ENCODE measurements at regions not wholly inside any gene's neighbourhood (a gene's known extent, or its start where the extent isn't known, plus 50 kb on each side); places are given as distances from the start of the nearest gene placed in this dataset.

DNA sequence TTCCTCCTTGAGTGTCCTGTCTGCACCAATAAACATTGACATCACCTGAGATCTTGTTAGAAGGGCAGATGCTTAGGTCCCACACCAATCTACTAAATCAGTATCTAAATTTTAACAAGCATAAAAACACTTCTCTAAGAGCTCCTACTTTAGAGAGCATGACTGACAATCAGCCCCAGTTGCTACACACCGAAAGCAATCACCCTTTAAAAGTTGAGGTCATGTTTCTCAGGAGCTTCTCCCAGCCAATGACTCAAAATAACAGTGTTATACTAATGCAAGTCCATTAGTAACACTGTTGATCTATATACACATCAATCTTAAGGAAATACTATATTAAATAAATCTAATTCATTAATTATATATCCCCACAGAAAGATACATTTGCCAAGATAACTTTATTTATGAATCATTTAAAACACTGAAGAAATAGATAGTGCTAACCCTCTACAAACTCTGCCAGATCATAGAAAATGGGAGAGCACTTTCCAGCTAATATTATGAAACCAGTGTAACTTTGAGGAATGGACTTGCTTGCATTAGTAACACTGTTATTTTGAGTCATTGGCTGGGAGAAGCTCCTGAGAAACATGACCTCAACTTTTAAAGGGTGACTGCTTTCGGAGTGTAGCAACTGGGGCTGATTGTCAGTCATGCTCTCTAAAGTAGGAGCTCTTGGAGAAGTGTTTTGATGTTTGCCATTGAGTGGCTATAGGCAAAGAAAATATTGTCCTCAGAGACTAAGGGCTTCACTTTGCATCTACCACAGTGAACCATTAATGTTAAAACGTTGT, 109.8 kb upstream of the HDX start:
- H3K36me3 ChIP-seq (ENCODE audit: insufficient read depth, low read length): no peaks in the 10 kb centered on the region
- H3K9me3 ChIP-seq (ENCODE audit: control insufficient read depth in 1 of 2, insufficient read depth in 1 of 2, low read length in 2 of 2): no peaks in the 10 kb centered on the region
- Mint-ChIP-seq H3K27me3 (no peaks in the 10 kb centered on the region), H3K36me3 (ENCODE audit: low read depth) (no peaks in the 10 kb centered on the region), H3K4me1 (ENCODE audit: low read depth) (no peaks in the 10 kb centered on the region), H3K9me3 (no peaks in the 10 kb centered on the region), H3K4me3 (no peak overlapping the region), H3K27ac (no peak overlapping the region)
- no peaks in the 10 kb centered on the region for H3K4me1 ChIP-seq (ENCODE audit: insufficient read depth, low read length)
- no peaks in the 10 kb centered on the region for H3K27me3 ChIP-seq (ENCODE audit: control insufficient read depth in 1 of 2, insufficient read depth in 2 of 2, low read length in 2 of 2)
- no peak for DNase-seq
- intact Hi-C loops (cut with DNase I, micrococcal nuclease): no loop called here
- no peak for ATAC-seq (ENCODE audit: poor library complexity)
- CTCF ChIA-PET: interaction anchor here (1.1 kb wide), 1 partner anchor 9 kb away, joined by 4 read pairs; no protein-coding TSS in a partner anchor
- TF ChIP-seq, protein P1, sequence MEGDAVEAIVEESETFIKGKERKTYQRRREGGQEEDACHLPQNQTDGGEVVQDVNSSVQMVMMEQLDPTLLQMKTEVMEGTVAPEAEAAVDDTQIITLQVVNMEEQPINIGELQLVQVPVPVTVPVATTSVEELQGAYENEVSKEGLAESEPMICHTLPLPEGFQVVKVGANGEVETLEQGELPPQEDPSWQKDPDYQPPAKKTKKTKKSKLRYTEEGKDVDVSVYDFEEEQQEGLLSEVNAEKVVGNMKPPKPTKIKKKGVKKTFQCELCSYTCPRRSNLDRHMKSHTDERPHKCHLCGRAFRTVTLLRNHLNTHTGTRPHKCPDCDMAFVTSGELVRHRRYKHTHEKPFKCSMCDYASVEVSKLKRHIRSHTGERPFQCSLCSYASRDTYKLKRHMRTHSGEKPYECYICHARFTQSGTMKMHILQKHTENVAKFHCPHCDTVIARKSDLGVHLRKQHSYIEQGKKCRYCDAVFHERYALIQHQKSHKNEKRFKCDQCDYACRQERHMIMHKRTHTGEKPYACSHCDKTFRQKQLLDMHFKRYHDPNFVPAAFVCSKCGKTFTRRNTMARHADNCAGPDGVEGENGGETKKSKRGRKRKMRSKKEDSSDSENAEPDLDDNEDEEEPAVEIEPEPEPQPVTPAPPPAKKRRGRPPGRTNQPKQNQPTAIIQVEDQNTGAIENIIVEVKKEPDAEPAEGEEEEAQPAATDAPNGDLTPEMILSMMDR (IDR thresholded peaks at IDR 0.05): no peak
- H3K27ac ChIP-seq (ENCODE audit: low read depth in 1 of 2, low read length in 2 of 2): no peak overlapping the region
- POLR2A ChIA-PET: no interaction called here
- H3K4me3 ChIP-seq (ENCODE audit: low read length): no peak overlapping the region

DNA sequence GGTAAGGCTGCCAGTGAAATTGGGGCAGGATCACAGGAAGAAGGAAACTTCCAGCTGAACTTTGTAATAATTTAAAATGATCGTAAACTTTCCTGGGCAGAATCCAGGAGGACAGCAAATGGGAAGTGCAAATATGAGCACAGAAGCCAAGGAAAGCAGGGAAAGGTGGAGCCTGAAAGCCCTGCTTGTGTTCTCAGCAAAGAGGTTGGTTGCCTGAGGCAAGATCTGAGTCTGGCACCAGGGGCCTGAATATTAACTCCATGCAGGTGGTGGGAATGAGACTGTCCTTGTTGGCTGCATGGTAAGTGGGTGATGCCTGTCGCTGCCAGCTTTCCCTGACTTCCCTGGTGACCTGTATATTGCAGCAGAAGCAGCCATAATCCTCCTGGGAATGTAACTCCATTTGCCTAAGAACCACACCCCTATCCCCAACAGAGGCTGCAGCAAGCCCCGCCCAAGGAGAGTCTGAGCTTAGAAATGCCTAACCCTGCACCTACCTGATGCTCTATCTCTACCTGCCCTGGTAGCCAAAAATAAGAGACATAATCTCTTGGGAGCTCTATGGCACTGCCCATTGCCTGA, 132.0 kb upstream of the HDX start:
- Histone ChIP-seq H3K4me3 (ENCODE audit: low read length) (no peak overlapping the region), H3K4me1 (ENCODE audit: insufficient read depth, low read length) (no peaks in the 10 kb centered on the region), H3K27ac (ENCODE audit: low read depth in 1 of 2, low read length in 2 of 2) (no peak overlapping the region), H3K36me3 (ENCODE audit: insufficient read depth, low read length) (no peaks in the 10 kb centered on the region), H3K9me3 (ENCODE audit: control insufficient read depth in 1 of 2, insufficient read depth in 1 of 2, low read length in 2 of 2) (no peaks in the 10 kb centered on the region), H3K27me3 (ENCODE audit: control insufficient read depth in 1 of 2, insufficient read depth in 2 of 2, low read length in 2 of 2) (no peaks in the 10 kb centered on the region)
- no peaks in the 10 kb centered on the region for H3K27me3 Mint-ChIP-seq
- DNase-seq: no peak
- intact Hi-C loops (cut with DNase I, micrococcal nuclease): no loop called here
- TF ChIP-seq, protein P1 (IDR thresholded peaks at IDR 0.05): no peak
- no peaks in the 10 kb centered on the region for H3K4me1 Mint-ChIP-seq (ENCODE audit: low read depth)
- H3K9me3 Mint-ChIP-seq: peaks cover 3% of the 10 kb centered on the region
- ChIA-PET CTCF (no interaction called here), POLR2A (no interaction called here)
- no peak overlapping the region for H3K27ac Mint-ChIP-seq
- no peak for ATAC-seq (ENCODE audit: poor library complexity)
- H3K4me3 Mint-ChIP-seq: no peak overlapping the region
- H3K36me3 Mint-ChIP-seq (ENCODE audit: low read depth): no peaks in the 10 kb centered on the region

DNA sequence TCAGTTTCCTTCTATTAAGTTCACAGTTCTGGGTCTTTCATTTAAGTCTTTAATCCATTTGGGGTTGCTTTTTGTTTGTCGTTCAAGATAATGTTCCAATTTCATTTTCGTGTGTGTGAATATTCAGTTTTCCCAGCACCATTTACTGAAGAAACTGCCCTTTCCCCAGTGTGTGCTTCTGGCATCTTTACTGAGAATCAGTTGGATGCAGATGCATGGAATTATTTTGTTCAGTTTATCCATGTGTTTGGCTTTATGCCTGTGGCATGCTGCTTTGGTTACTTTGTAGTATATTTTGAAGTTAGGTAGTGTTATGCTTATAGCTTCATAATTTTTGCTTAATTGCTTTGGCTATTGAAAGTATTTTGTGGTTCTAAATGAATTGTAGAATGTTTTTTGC, 163.8 kb upstream of the HDX start:
- Histone ChIP-seq H3K27me3 (ENCODE audit: control insufficient read depth in 1 of 2, insufficient read depth in 2 of 2, low read length in 2 of 2) (no peaks in the 10 kb centered on the region), H3K4me3 (ENCODE audit: low read length) (no peak overlapping the region), H3K27ac (ENCODE audit: low read depth in 1 of 2, low read length in 2 of 2) (no peak overlapping the region), H3K4me1 (ENCODE audit: insufficient read depth, low read length) (no peaks in the 10 kb centered on the region), H3K9me3 (ENCODE audit: control insufficient read depth in 1 of 2, insufficient read depth in 1 of 2, low read length in 2 of 2) (no peaks in the 10 kb centered on the region), H3K36me3 (ENCODE audit: insufficient read depth, low read length) (no peaks in the 10 kb centered on the region)
- DNase-seq (no peak), ATAC-seq (ENCODE audit: poor library complexity) (no peak)
- no peaks in the 10 kb centered on the region for H3K36me3 Mint-ChIP-seq (ENCODE audit: low read depth)
- ChIA-PET CTCF (no interaction called here), POLR2A (no interaction called here)
- intact Hi-C loops (cut with DNase I, micrococcal nuclease): no loop called here
- no peak overlapping the region for H3K27ac Mint-ChIP-seq
- no peaks in the 10 kb centered on the region for H3K27me3 Mint-ChIP-seq
- no peaks in the 10 kb centered on the region for H3K9me3 Mint-ChIP-seq
- no peak overlapping the region for H3K4me3 Mint-ChIP-seq
- no peaks in the 10 kb centered on the region for H3K4me1 Mint-ChIP-seq (ENCODE audit: low read depth)
- TF ChIP-seq, protein P1 (IDR thresholded peaks at IDR 0.05): no peak
